M059J (cell line): ENCODE measurements at regions not wholly inside any gene's neighbourhood (a gene's known extent, or its start where the extent isn't known, plus 50 kb on each side); places are given as distances from the start of the nearest gene placed in this dataset.

Experiments
- DNase-seq: peaks from one replicate; pipeline ENCODE4 v3.0.0-alpha.2; 2012; ENCODE audit warnings: low read depth

- no peak for DNase-seq
Measured at GRCh38 chr10:78318305-78318704, 284.6 kb downstream of the RPS24 start.

- DNase-seq = no peak
Measured at GRCh38 chr10:78319371-78319770, 285.7 kb downstream of the RPS24 start.

GRCh38 chr10:78319841-78320240, 286.2 kb downstream of the RPS24 start:
- DNase-seq = no peak

GRCh38 chr10:78320506-78320905, 286.8 kb downstream of the RPS24 start:
- no peak for DNase-seq

- DNase-seq = no peak
Measured at GRCh38 chr10:78321000-78321399, 287.3 kb downstream of the RPS24 start.

- DNase-seq = no peak
Measured at GRCh38 chr10:78321500-78321899, 287.8 kb downstream of the RPS24 start.

- DNase-seq = no peak
Measured at GRCh38 chr10:78326372-78326771, 292.7 kb downstream of the RPS24 start.

- DNase-seq = no peak
Measured at GRCh38 chr10:78327778-78328591, 294.3 kb downstream of the RPS24 start.

GRCh38 chr10:78328592-78329404, 295.1 kb downstream of the RPS24 start:
- no peak for DNase-seq

- no peak for DNase-seq
Measured at GRCh38 chr10:78330884-78331283, 297.2 kb downstream of the RPS24 start.

- peak; percentile 67 for DNase-seq
Measured at GRCh38 chr10:78331391-78331922, 297.8 kb downstream of the RPS24 start.

GRCh38 chr10:78332012-78332411, 298.3 kb downstream of the RPS24 start:
- peak; percentile 13 for DNase-seq

GRCh38 chr10:78332657-78333056, 299.0 kb downstream of the RPS24 start:
- DNase-seq = no peak

GRCh38 chr10:78333362-78334143, 299.9 kb downstream of the RPS24 start:
- DNase-seq = no peak

- no peak for DNase-seq
Measured at GRCh38 chr10:78335371-78335690, 301.7 kb downstream of the RPS24 start.

- DNase-seq = peak; percentile 84
Measured at GRCh38 chr10:78335691-78336401, 302.2 kb downstream of the RPS24 start.

GRCh38 chr10:78336402-78336791, 302.7 kb downstream of the RPS24 start:
- DNase-seq = peak; percentile 92

- no peak for DNase-seq
Measured at GRCh38 chr10:78337016-78337415, 303.4 kb downstream of the RPS24 start.

GRCh38 chr10:78337646-78338391, 304.2 kb downstream of the RPS24 start:
- DNase-seq = no peak

- no peak for DNase-seq
Measured at GRCh38 chr10:78338717-78339116, 305.1 kb downstream of the RPS24 start.

- DNase-seq = no peak
Measured at GRCh38 chr10:78339251-78339650, 305.6 kb downstream of the RPS24 start.
